Cardiac muscle cell (in vitro differentiated cells and primary cell): ENCODE measurements at regions not wholly inside any gene's neighbourhood (a gene's known extent, or its start where the extent isn't known, plus 50 kb on each side); places are given as distances from the start of the nearest gene placed in this dataset.

Experiments used
- DNase-seq, 2 donors: peaks; one replicate each; pipeline versions ENCODE4 v3.0.0 to v3.0.0-alpha.2; 2010 to 2017; ENCODE audit warnings: low read depth in 1 of 2, low spot score in 1 of 2
- H3K27ac ChIP-seq: fragments of 200-600 bp; sonication (generic); 2 replicates; pipeline ENCODE4 v1.5.1; 2016
- H3K27me3 ChIP-seq: fragments of 200-600 bp; sonication (generic); 2 replicates; pipeline ENCODE4 v1.6.0; 2016; ENCODE audit warnings: control low read depth
- H3K36me3 ChIP-seq: fragments of 200-600 bp; sonication (generic); 2 replicates; pipeline ENCODE4 v1.5.1; 2016; ENCODE audit warnings: control low read depth
- H3K4me1 ChIP-seq: fragments of 200-600 bp; sonication (generic); 2 replicates; pipeline ENCODE4 v1.8.1; 2017; ENCODE audit warnings: low read depth, mild to moderate bottlenecking, mixed run types
- H3K4me3 ChIP-seq: fragments of 200-600 bp; sonication (generic); 2 replicates; pipeline ENCODE4 v1.5.1; 2016; ENCODE audit warnings: mild to moderate bottlenecking
- H3K9me3 ChIP-seq: fragments of 200-600 bp; sonication (generic); 2 replicates; pipeline ENCODE4 v1.5.1; 2017; ENCODE audit warnings: low read depth, mild to moderate bottlenecking, control low read depth
- CTCF ChIP-seq: IDR thresholded peaks from 2 replicates; pipeline ENCODE4 v1.5.1; 2012; ENCODE audit warnings: low read depth, mild to moderate bottlenecking, low read length

- no peaks in the 10 kb centered on the region for H3K27me3 ChIP-seq
- H3K4me3 ChIP-seq = no peak overlapping the region
- no peak overlapping the region for H3K27ac ChIP-seq
- no peaks in the 10 kb centered on the region for H3K4me1 ChIP-seq
- no peaks in the 10 kb centered on the region for H3K9me3 ChIP-seq
- TF ChIP-seq CTCF = no peak
- H3K36me3 ChIP-seq = no peaks in the 10 kb centered on the region
- no peak for DNase-seq
These were observed 664.1 kb upstream of the CAMK1G start for GRCh38 chr1:208919371-208919770.

- no peak for TF ChIP-seq CTCF
- Histone ChIP-seq H3K27me3 (no peaks in the 10 kb centered on the region), H3K36me3 (no peaks in the 10 kb centered on the region), H3K4me3 (no peak overlapping the region), H3K9me3 (no peaks in the 10 kb centered on the region), H3K4me1 (no peaks in the 10 kb centered on the region), H3K27ac (no peak overlapping the region)
- DNase-seq = no peak
These were observed 662.3 kb upstream of the CAMK1G start for GRCh38 chr1:208921259-208921658.

GRCh38 chr1:208923456-208923855 is 660.1 kb upstream of the CAMK1G start:
- no peaks in the 10 kb centered on the region for H3K4me1 ChIP-seq
- TF ChIP-seq CTCF = no peak
- no peak overlapping the region for H3K27ac ChIP-seq
- no peaks in the 10 kb centered on the region for H3K27me3 ChIP-seq
- DNase-seq = no peak
- no peak overlapping the region for H3K4me3 ChIP-seq
- H3K36me3 ChIP-seq = no peaks in the 10 kb centered on the region
- no peaks in the 10 kb centered on the region for H3K9me3 ChIP-seq

- no peaks in the 10 kb centered on the region for H3K36me3 ChIP-seq
- H3K27me3 ChIP-seq = no peaks in the 10 kb centered on the region
- H3K9me3 ChIP-seq = no peaks in the 10 kb centered on the region
- no peak for DNase-seq
- no peak overlapping the region for H3K4me3 ChIP-seq
- H3K27ac ChIP-seq = no peak overlapping the region
- TF ChIP-seq CTCF = no peak
- no peaks in the 10 kb centered on the region for H3K4me1 ChIP-seq
These were observed 659.4 kb upstream of the CAMK1G start for GRCh38 chr1:208923946-208924720.

GRCh38 chr1:208924928-208925327 is 658.6 kb upstream of the CAMK1G start:
- DNase-seq = no peak
- Histone ChIP-seq H3K4me1 (no peaks in the 10 kb centered on the region), H3K9me3 (no peaks in the 10 kb centered on the region), H3K36me3 (no peaks in the 10 kb centered on the region), H3K27me3 (no peaks in the 10 kb centered on the region), H3K4me3 (no peak overlapping the region), H3K27ac (no peak overlapping the region)
- no peak for TF ChIP-seq CTCF
